ENCODE measurements at regions not wholly inside any gene's neighbourhood (a gene's known extent, or its start where the extent isn't known, plus 50 kb on each side); places are given as distances from the start of the nearest gene placed in this dataset.

GRCh38 chr4:130356873-130357272, 1260.9 kb downstream of the C4orf33 start:
- DNase-seq (ENCODE audit: low spot score), result no peak
- ChIA-PET POLR2A (ENCODE audit: low non-redundant PET) (no interaction called here), CTCF (no interaction called here)
- TF ChIP-seq CTCF (conservative IDR thresholded peaks at IDR 0.05; ENCODE audit: low read depth), result no peak
- no peak overlapping the region for H3K27ac ChIP-seq

GRCh38 chr4:130359542-130359941, 1263.6 kb downstream of the C4orf33 start:
- no peak overlapping the region for H3K27ac ChIP-seq
- POLR2A ChIA-PET (ENCODE audit: low non-redundant PET), result no interaction called here
- CTCF ChIA-PET, result interaction anchor here (0.7 to 1.1 kb wide), 2 partner anchors 363 to 449 kb away, joined by 3 to 4 read pairs; no protein-coding TSS in a partner anchor
- TF ChIP-seq CTCF (conservative IDR thresholded peaks at IDR 0.05; ENCODE audit: low read depth), result peak; percentile 46
- DNase-seq (ENCODE audit: low spot score), result peak; percentile 9

- no peak for TF ChIP-seq CTCF (conservative IDR thresholded peaks at IDR 0.05; ENCODE audit: low read depth)
- ChIA-PET POLR2A (ENCODE audit: low non-redundant PET) (no interaction called here), CTCF (no interaction called here)
- H3K27ac ChIP-seq, result no peak overlapping the region
- DNase-seq (ENCODE audit: low spot score), result no peak
These were observed 1265.7 kb downstream of the C4orf33 start for GRCh38 chr4:130361616-130362015.

GRCh38 chr4:130368668-130369067, 1272.7 kb downstream of the C4orf33 start:
- POLR2A ChIA-PET (ENCODE audit: low non-redundant PET), result no interaction called here
- CTCF ChIA-PET, result no interaction called here
- no peak overlapping the region for H3K27ac ChIP-seq
- no peak for TF ChIP-seq CTCF (conservative IDR thresholded peaks at IDR 0.05; ENCODE audit: low read depth)
- DNase-seq (ENCODE audit: low spot score), result no peak

- no peak for DNase-seq (ENCODE audit: low spot score)
- no peak for TF ChIP-seq CTCF (conservative IDR thresholded peaks at IDR 0.05; ENCODE audit: low read depth)
- CTCF ChIA-PET, result no interaction called here
- POLR2A ChIA-PET (ENCODE audit: low non-redundant PET), result no interaction called here
- no peak overlapping the region for H3K27ac ChIP-seq
These were observed 1297.3 kb downstream of the C4orf33 start for GRCh38 chr4:130393231-130393630.

- no peak for TF ChIP-seq CTCF (conservative IDR thresholded peaks at IDR 0.05; ENCODE audit: low read depth)
- H3K27ac ChIP-seq, result no peak overlapping the region
- ChIA-PET POLR2A (ENCODE audit: low non-redundant PET) (no interaction called here), CTCF (no interaction called here)
- no peak for DNase-seq (ENCODE audit: low spot score)
These were observed 1297.7 kb downstream of the C4orf33 start for GRCh38 chr4:130393642-130394041.

- CTCF ChIA-PET, result no interaction called here
- H3K27ac ChIP-seq, result no peak overlapping the region
- peak; percentile 56 for DNase-seq (ENCODE audit: low spot score)
- no peak for TF ChIP-seq CTCF (conservative IDR thresholded peaks at IDR 0.05; ENCODE audit: low read depth)
- POLR2A ChIA-PET (ENCODE audit: low non-redundant PET), result no interaction called here
These were observed 1299.9 kb downstream of the C4orf33 start for GRCh38 chr4:130395871-130396270.
